IMR-90 (cell line): ENCODE measurements at regions not wholly inside any gene's neighbourhood (a gene's known extent, or its start where the extent isn't known, plus 50 kb on each side); places are given as distances from the start of the nearest gene placed in this dataset.

Experiments used
- ATAC-seq: fragments of 200-7000 bp; cut with Tn5 transposase; 2 replicates; pipeline ENCODE4 v1.9.1; 2020; ENCODE audit warnings: low read depth, mild to moderate bottlenecking, moderate library complexity
- BruUV-seq: library from RNA; stranded (reverse); fragments of 400-500 nt; replicated peaks from 2 replicates; lab custom pipeline; 2021; lab: Mats Ljungman, UMichigan
- CTCF ChIA-PET: fragments of 300-600 bp; formaldehyde crosslinking; extraction: SDS; loops from one replicate; lab custom pipeline; 2021; ENCODE audit warnings: antibody characterized with exemption; lab: Yijun Ruan, JAX
- POLR2A ChIA-PET: fragments of 300-600 bp; sonication (Branson Sonifier 250); formaldehyde crosslinking; loops from one replicate; lab custom pipeline; 2022; ENCODE audit warnings: antibody characterized with exemption; ENCODE audit not compliant: unreplicated experiment; lab: Charles Lee
- DNase-seq: peaks from one replicate; pipeline ENCODE4 v3.0.0; 2013
- H2AFZ ChIP-seq: replicated peaks from 2 replicates; pipeline ENCODE3; 2013; ENCODE audit warnings: low read length, mild to moderate bottlenecking; ENCODE audit not compliant: poor library complexity
- H2AK5ac ChIP-seq: 2 replicates; pipeline ENCODE4 v1.6.1; 2013; ENCODE audit warnings: low read depth, low read length, inconsistent platforms
- H2AK9ac ChIP-seq: replicated peaks from 2 replicates; pipeline ENCODE3; 2013; ENCODE audit warnings: mild to moderate bottlenecking, low read depth, low read length, moderate library complexity; ENCODE audit not compliant: poor library complexity
- H2BK120ac ChIP-seq: 2 replicates; pipeline ENCODE4 v1.6.1; 2013; ENCODE audit warnings: low read depth, low read length, inconsistent platforms
- H2BK15ac ChIP-seq: 3 replicates; pipeline ENCODE4 v1.6.1; 2013; ENCODE audit warnings: low read depth, low read length, inconsistent platforms
- H2BK20ac ChIP-seq: 2 replicates; pipeline ENCODE4 v1.6.1; 2013; ENCODE audit warnings: low read depth, mild to moderate bottlenecking, inconsistent platforms, low read length, moderate library complexity
- H2BK5ac ChIP-seq: 2 replicates; pipeline ENCODE4 v1.6.1; 2013; ENCODE audit warnings: mild to moderate bottlenecking, low read depth, low read length, inconsistent platforms; ENCODE audit not compliant: poor library complexity, severe bottlenecking
- H3K14ac ChIP-seq: replicated peaks from 2 replicates; pipeline ENCODE4 v1.6.1; 2013; ENCODE audit warnings: low read depth, low read length, inconsistent platforms
- H3K18ac ChIP-seq: 2 replicates; pipeline ENCODE4 v1.6.1; 2013; ENCODE audit warnings: low read depth, low read length, control low read depth
- H3K23ac ChIP-seq: 2 replicates; pipeline ENCODE4 v1.6.1; 2013; ENCODE audit warnings: low read depth, low read length, inconsistent platforms
- H3K27ac ChIP-seq: 2 replicates; pipeline ENCODE4 v1.5.1; 2013; ENCODE audit warnings: mild to moderate bottlenecking, control low read depth, low read length; ENCODE audit not compliant: insufficient read depth
- H3K27me3 ChIP-seq: 2 replicates; pipeline ENCODE4 v1.6.1; 2013; ENCODE audit warnings: low read length; ENCODE audit not compliant: control insufficient read depth, insufficient read depth
- H3K36me3 ChIP-seq: 2 replicates; pipeline ENCODE4 v1.6.1; 2013; ENCODE audit warnings: low read length, mixed read lengths; ENCODE audit not compliant: control insufficient read depth, insufficient read depth
- H3K4ac ChIP-seq: 2 replicates; pipeline ENCODE4 v1.6.1; 2013; ENCODE audit warnings: low read depth, low read length, inconsistent platforms
- H3K4me1 ChIP-seq: 2 replicates; pipeline ENCODE4 v1.6.1; 2013; ENCODE audit warnings: low read length, mixed read lengths; ENCODE audit not compliant: control insufficient read depth, insufficient read depth
- H3K4me2 ChIP-seq: 2 replicates; pipeline ENCODE4 v1.6.1; 2013; ENCODE audit warnings: low read depth, mild to moderate bottlenecking, control low read depth, low read length, moderate library complexity
- H3K4me3 ChIP-seq: 2 replicates; pipeline ENCODE4 v1.5.1; 2013; ENCODE audit warnings: low read depth, mild to moderate bottlenecking, control low read depth, low read length, moderate library complexity; ENCODE audit not compliant: insufficient read depth
- H3K56ac ChIP-seq: 2 replicates; pipeline ENCODE4 v1.6.1; 2013; ENCODE audit warnings: low read length, inconsistent platforms; ENCODE audit not compliant: insufficient read depth; ENCODE audit errors: extremely low read depth
- H3K79me1 ChIP-seq, 2 experiments: 2 replicates each; pipeline ENCODE4 v1.6.1; 2013; ENCODE audit warnings: low read length in 2 of 2, inconsistent platforms in 1 of 2, low read depth in 1 of 2
- H3K9ac ChIP-seq: 2 replicates; pipeline ENCODE4 v1.6.1; 2013; ENCODE audit warnings: low read depth, low read length, control low read depth
- H3K9me1 ChIP-seq: 2 replicates; pipeline ENCODE4 v1.6.1; 2013; ENCODE audit warnings: low read length, inconsistent platforms; ENCODE audit not compliant: insufficient read depth
- H3K9me3 ChIP-seq: 2 replicates; pipeline ENCODE4 v1.6.1; 2013; ENCODE audit warnings: low read length; ENCODE audit not compliant: control insufficient read depth, insufficient read depth
- H4K20me1 ChIP-seq: 2 replicates; pipeline ENCODE4 v1.6.1; 2013; ENCODE audit warnings: low read length, inconsistent platforms; ENCODE audit not compliant: insufficient read depth
- H4K5ac ChIP-seq: 2 replicates; pipeline ENCODE4 v1.6.1; 2013; ENCODE audit warnings: mild to moderate bottlenecking, low read depth, low read length, control low read depth
- H4K8ac ChIP-seq, 2 experiments: 2 replicates each; pipeline ENCODE4 v1.6.1; 2013; ENCODE audit warnings: low read depth in 2 of 2, low read length in 2 of 2, control low read depth in 1 of 2, inconsistent platforms in 1 of 2
- H4K91ac ChIP-seq: 2 replicates; pipeline ENCODE4 v1.6.1; 2013; ENCODE audit warnings: low read depth, low read length, inconsistent platforms; ENCODE audit not compliant: insufficient read depth
- CTCF ChIP-seq: conservative IDR thresholded peaks from 2 replicates; pipeline ENCODE4 v1.5.1; 2012; ENCODE audit warnings: mild to moderate bottlenecking, low read depth, low read length, improper control_type of control experiment
- FOS ChIP-seq: fragments of 150-350 bp; IDR thresholded peaks from 2 replicates; pipeline ENCODE4 v1.6.1; 2016; ENCODE audit warnings: low read depth, low read length
- MAFK ChIP-seq: IDR thresholded peaks from 2 replicates; pipeline ENCODE4 v1.6.1; 2012; ENCODE audit warnings: low read depth, low read length, improper control_type of control experiment
- RAD21 ChIP-seq: IDR thresholded peaks from 2 replicates; pipeline ENCODE4 v1.6.1; 2012; ENCODE audit warnings: low read length, improper control_type of control experiment
- SMC3 ChIP-seq: fragments of 150-350 bp; IDR thresholded peaks from 2 replicates; pipeline ENCODE4 v1.6.1; 2016; ENCODE audit warnings: low read depth, mild to moderate bottlenecking, antibody characterized with exemption, low read length, moderate library complexity
- WGBS, 2 experiments: methylation state at CpG; one replicate each; pipeline versions ENCODE4 v1.1.5 to v1.1.7; 2013; ENCODE audit warnings: missing lambda C conversion rate in 2 of 2; ENCODE audit not compliant: insufficient read length in 1 of 2; ENCODE audit errors: extremely low coverage in 2 of 2; 5-methylcytosine and 5-hydroxymethylcytosine counted together
- dilution Hi-C: fragments of 300-500 bp; cut with HindIII; formaldehyde crosslinking; loops from one replicate; pipeline ENCODE4 v1.14.3; 2018; ENCODE audit warnings: low sequenced_read_pairs; ENCODE audit not compliant: unreplicated experiment
- in situ Hi-C: fragments of 300-500 bp; cut with MboI; formaldehyde crosslinking; loops from 3 replicates; pipeline ENCODE4 v1.14.3; 2019; ENCODE audit warnings: low sequenced_read_pairs, inconsistent platforms, mixed read lengths
- intact Hi-C: fragments of 100-400 bp; cut with micrococcal nuclease; formaldehyde crosslinking; loops from 2 replicates; pipeline ENCODE4 v1.10.0; 2022
- TF ChIP-seq, protein P1 (sequence below): fragments of 150-350 bp; IDR thresholded peaks from 2 replicates; pipeline ENCODE4 v1.6.1; 2017; ENCODE audit warnings: mild to moderate bottlenecking, antibody characterized with exemption, low read length, low read depth

DNA sequence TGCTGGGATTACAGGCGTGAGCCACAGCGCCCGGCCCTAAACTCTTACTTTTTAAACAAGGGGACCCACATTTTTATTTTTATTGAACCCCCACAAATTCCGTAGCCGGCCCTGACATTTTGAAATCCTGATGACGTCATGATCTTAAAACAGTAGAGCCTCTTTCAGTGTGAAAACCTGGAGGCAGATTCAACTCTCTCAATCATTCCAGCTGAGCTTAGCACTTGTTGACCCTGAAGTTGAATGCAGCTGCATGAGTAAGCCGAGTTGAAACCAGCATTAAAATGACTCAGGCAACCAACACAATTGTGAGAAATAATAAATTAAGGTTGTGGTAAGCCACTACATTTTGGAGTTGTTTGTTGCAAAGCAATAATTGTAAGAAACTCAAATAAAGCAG lies 93.9 kb upstream of the ADGRL4 start:
- Histone ChIP-seq H4K5ac (no peak overlapping the region), H3K27me3 (no peaks in the 10 kb centered on the region), H3K36me3 (no peaks in the 10 kb centered on the region), H2BK5ac (no peak overlapping the region), H4K20me1 (no peaks in the 10 kb centered on the region), H3K4ac (no peak overlapping the region), H2AK5ac (no peak overlapping the region), H3K4me1 (peaks cover under 1% of the 10 kb centered on the region; the same call in 1 of the 2 replicates), H2BK20ac (no peak overlapping the region), H3K23ac (no peak overlapping the region), H2BK15ac (no peak overlapping the region), H2AFZ (no peak overlapping the region), H3K79me1 (no peaks in the 10 kb centered on the region), H3K4me3 (no peak overlapping the region), H3K14ac (no peak overlapping the region), H4K8ac (no peak overlapping the region), H3K56ac (no peak overlapping the region), H3K9me3 (no peaks in the 10 kb centered on the region), H3K4me2 (no peak overlapping the region), H2AK9ac (no peak overlapping the region), H3K18ac (no peak overlapping the region), H3K9me1 (no peaks in the 10 kb centered on the region), H3K27ac (no peak overlapping the region), H2BK120ac (no peak overlapping the region), H3K9ac (no peak overlapping the region), H4K91ac (no peak overlapping the region)
- 88% methylated on average over 5 of the region's 7 CpGs; no CpG with 5 or more reads in 1 of the 2 experiments for WGBS, 2 experiments
- intact Hi-C loops = no loop called here
- dilution Hi-C loops = no loop called here
- TF ChIP-seq RAD21 = no peak
- no peak for TF ChIP-seq CTCF
- peak; percentile 51 for TF ChIP-seq MAFK
- TF ChIP-seq, protein P1, sequence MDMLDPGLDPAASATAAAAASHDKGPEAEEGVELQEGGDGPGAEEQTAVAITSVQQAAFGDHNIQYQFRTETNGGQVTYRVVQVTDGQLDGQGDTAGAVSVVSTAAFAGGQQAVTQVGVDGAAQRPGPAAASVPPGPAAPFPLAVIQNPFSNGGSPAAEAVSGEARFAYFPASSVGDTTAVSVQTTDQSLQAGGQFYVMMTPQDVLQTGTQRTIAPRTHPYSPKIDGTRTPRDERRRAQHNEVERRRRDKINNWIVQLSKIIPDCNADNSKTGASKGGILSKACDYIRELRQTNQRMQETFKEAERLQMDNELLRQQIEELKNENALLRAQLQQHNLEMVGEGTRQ = no peak
- 0 out of 2 replicates have a peak, but pooled peaks have one; percentile 39 for TF ChIP-seq FOS
- TF ChIP-seq SMC3 = no peak
- peak; percentile 46 for ATAC-seq
- POLR2A ChIA-PET = no interaction called here
- in situ Hi-C loops = no loop called here
- no TSS peak for BruUV-seq
- peak; percentile 87 for DNase-seq
- CTCF ChIA-PET = no interaction called here
